Fibroblast of pulmonary artery (primary cell): ENCODE measurements at regions not wholly inside any gene's neighbourhood (a gene's known extent, or its start where the extent isn't known, plus 50 kb on each side); places are given as distances from the start of the nearest gene placed in this dataset.

ENCODE experiments used
- DNase-seq: peaks from one replicate; pipeline ENCODE4 v3.0.0-alpha.2; 2010; ENCODE audit warnings: low read depth
- H3K4me3 ChIP-seq: replicated peaks from 2 replicates; pipeline ENCODE4 v1.5.1; 2011; ENCODE audit warnings: low read depth, mild to moderate bottlenecking, control low read depth, low read length, moderate library complexity
- TF ChIP-seq, protein P1 (sequence below): IDR thresholded peaks from 2 replicates; pipeline ENCODE4 v1.5.1; 2011; ENCODE audit warnings: mild to moderate bottlenecking, control low read depth, low read length, inconsistent platforms; ENCODE audit errors: missing control alignments

- no peak for DNase-seq
- TF ChIP-seq, protein P1, sequence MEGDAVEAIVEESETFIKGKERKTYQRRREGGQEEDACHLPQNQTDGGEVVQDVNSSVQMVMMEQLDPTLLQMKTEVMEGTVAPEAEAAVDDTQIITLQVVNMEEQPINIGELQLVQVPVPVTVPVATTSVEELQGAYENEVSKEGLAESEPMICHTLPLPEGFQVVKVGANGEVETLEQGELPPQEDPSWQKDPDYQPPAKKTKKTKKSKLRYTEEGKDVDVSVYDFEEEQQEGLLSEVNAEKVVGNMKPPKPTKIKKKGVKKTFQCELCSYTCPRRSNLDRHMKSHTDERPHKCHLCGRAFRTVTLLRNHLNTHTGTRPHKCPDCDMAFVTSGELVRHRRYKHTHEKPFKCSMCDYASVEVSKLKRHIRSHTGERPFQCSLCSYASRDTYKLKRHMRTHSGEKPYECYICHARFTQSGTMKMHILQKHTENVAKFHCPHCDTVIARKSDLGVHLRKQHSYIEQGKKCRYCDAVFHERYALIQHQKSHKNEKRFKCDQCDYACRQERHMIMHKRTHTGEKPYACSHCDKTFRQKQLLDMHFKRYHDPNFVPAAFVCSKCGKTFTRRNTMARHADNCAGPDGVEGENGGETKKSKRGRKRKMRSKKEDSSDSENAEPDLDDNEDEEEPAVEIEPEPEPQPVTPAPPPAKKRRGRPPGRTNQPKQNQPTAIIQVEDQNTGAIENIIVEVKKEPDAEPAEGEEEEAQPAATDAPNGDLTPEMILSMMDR, result no peak
These were observed 110.3 kb upstream of the MSX1 start for GRCh38 chr4:4749137-4749536.

DNA sequence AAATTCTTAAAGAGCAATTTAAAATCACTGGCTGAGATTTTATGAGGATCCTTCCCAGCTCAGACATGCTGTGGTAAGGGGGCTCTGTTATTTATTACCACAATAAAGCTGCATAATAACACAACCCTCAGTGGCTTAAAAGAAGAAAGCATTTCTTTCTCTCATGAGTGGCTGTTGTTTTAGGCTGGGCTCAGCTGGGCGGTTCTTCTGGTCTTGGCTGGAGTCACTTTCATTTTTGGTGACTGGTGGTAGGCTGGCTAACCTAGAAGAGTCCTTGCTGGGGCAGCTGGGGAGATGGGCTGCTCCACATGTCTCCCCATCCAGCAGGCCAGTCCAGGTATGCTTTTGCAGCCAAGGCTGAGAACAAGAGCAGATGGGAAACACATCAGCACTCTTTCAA is 113.0 kb upstream of the MSX1 start:
- TF ChIP-seq, protein P1, result no peak

More at GRCh38 chr4:4749137-4749536, 110.3 kb upstream of the MSX1 start:
- H3K4me3 ChIP-seq, result no peak overlapping the region

DNA sequence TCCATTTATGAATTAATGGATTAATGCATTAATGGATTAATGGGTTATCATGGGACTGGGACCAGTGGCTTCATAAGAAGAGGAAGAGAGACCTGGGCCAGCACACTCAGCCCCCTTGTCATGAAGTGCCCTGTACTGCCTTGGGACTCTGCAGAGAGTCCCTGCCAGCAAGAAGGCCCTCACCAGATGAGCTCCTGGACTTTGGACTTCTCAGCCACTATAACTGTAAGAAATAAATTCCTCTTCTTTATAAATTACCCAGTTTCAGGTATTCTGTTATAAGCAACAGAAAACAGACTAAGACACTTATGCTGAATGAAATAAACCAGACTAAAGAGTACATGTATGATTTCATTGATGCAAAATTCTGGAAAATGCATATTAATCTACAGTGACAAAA is 119.4 kb upstream of the MSX1 start:
- TF ChIP-seq, protein P1, result no peak
- H3K4me3 ChIP-seq, result no peak overlapping the region
- DNase-seq, result no peak

More for the DNA sequence above, 113.0 kb upstream of the MSX1 start:
- no peak overlapping the region for H3K4me3 ChIP-seq
- no peak for DNase-seq

GRCh38 chr4:4735870-4736269 is 123.6 kb upstream of the MSX1 start:
- peak; percentile 12 for DNase-seq
- no peak overlapping the region for H3K4me3 ChIP-seq
- TF ChIP-seq, protein P1, result no peak

- TF ChIP-seq, protein P1, result no peak
- H3K4me3 ChIP-seq, result no peak overlapping the region
- DNase-seq, result no peak
These were observed 124.2 kb upstream of the MSX1 start for GRCh38 chr4:4735136-4735750.

DNA sequence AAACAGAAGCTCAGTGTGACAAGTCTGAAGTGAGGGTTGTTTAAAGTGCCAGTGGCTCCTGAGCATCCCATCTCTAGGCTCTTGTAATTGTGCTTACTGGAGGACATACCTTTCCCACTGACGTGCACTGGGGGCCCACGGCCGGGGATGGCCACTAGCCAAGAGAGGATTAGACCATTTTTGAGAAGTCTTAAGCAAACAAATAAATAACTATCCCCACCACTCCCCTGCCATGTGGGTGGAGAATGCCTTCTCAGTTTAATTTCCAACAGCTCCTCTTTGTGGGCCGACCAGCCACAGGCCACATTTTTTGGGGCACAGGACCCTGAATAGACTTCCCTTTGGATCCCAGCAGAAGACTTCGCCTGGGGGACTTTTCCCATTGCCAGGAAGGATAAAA is 125.0 kb upstream of the MSX1 start:
- no peak for DNase-seq
- H3K4me3 ChIP-seq, result no peak overlapping the region
- TF ChIP-seq, protein P1, result no peak

GRCh38 chr4:4733663-4734062 is 125.8 kb upstream of the MSX1 start:
- H3K4me3 ChIP-seq, result no peak overlapping the region
- DNase-seq, result no peak
- TF ChIP-seq, protein P1, result no peak
